Activated naive CD4-positive, alpha-beta T cell treated with anti-CD3 and anti-CD28 coated beads, Interleukin-2, amount 50 U/mL, for 16 hours (primary cell): ENCODE measurements at regions not wholly inside any gene's neighbourhood (a gene's known extent, or its start where the extent isn't known, plus 50 kb on each side); places are given as distances from the start of the nearest gene placed in this dataset.

ENCODE experiments used
- DNase-seq: peaks from one replicate; pipeline ENCODE4 v3.0.0-alpha.2; 2020

- no peak for DNase-seq
These were observed 425.3 kb downstream of the DUSP10 start for GRCh38 chr1:221316491-221317056.

- DNase-seq: no peak
These were observed 424.4 kb downstream of the DUSP10 start for GRCh38 chr1:221317537-221317936.

GRCh38 chr1:221327954-221328353, 413.9 kb downstream of the DUSP10 start:
- DNase-seq: no peak

GRCh38 chr1:221328371-221328770, 413.5 kb downstream of the DUSP10 start:
- DNase-seq: no peak

- DNase-seq: no peak
These were observed 410.4 kb downstream of the DUSP10 start for GRCh38 chr1:221331273-221332183.

GRCh38 chr1:221334062-221334461, 407.8 kb downstream of the DUSP10 start:
- DNase-seq: no peak

- DNase-seq: no peak
These were observed 406.5 kb downstream of the DUSP10 start for GRCh38 chr1:221335161-221336101.

GRCh38 chr1:221336126-221336525, 405.8 kb downstream of the DUSP10 start:
- no peak for DNase-seq

GRCh38 chr1:221337106-221337505, 404.8 kb downstream of the DUSP10 start:
- DNase-seq: no peak

- no peak for DNase-seq
These were observed 398.8 kb downstream of the DUSP10 start for GRCh38 chr1:221343136-221343535.

- DNase-seq: no peak
These were observed 398.3 kb downstream of the DUSP10 start for GRCh38 chr1:221343607-221344006.

- DNase-seq: no peak
These were observed 397.2 kb downstream of the DUSP10 start for GRCh38 chr1:221344693-221345092.

GRCh38 chr1:221347706-221348105, 394.2 kb downstream of the DUSP10 start:
- DNase-seq: no peak

GRCh38 chr1:221350091-221350490, 391.8 kb downstream of the DUSP10 start:
- no peak for DNase-seq

GRCh38 chr1:221356693-221357092, 385.2 kb downstream of the DUSP10 start:
- DNase-seq: no peak

- DNase-seq: no peak
These were observed 378.9 kb downstream of the DUSP10 start for GRCh38 chr1:221363039-221363438.

- no peak for DNase-seq
These were observed 375.3 kb downstream of the DUSP10 start for GRCh38 chr1:221366495-221367110.

- DNase-seq: no peak
These were observed 370.2 kb downstream of the DUSP10 start for GRCh38 chr1:221371705-221372104.

GRCh38 chr1:221373795-221374194, 368.1 kb downstream of the DUSP10 start:
- DNase-seq: no peak

- no peak for DNase-seq
These were observed 365.6 kb downstream of the DUSP10 start for GRCh38 chr1:221376286-221376685.

- no peak for DNase-seq
These were observed 359.8 kb downstream of the DUSP10 start for GRCh38 chr1:221381910-221382623.

- no peak for DNase-seq
These were observed 349.4 kb downstream of the DUSP10 start for GRCh38 chr1:221392453-221392852.
